ENCODE measurements at regions not wholly inside any gene's neighbourhood (a gene's known extent, or its start where the extent isn't known, plus 50 kb on each side); places are given as distances from the start of the nearest gene placed in this dataset.

GRCh38 chr5:4222147-4222546, 626.5 kb downstream of the IRX1 start:
- CTCF ChIA-PET, result no interaction called here
- no peak overlapping the region for H3K4me3 ChIP-seq (ENCODE audit: low read depth, low read length)
- no peak for DNase-seq (ENCODE audit: low read depth, low spot score)
- TF ChIP-seq CTCF (IDR thresholded peaks at IDR 0.05; ENCODE audit: insufficient read depth, low read length, missing control alignments), result no peak
- POLR2A ChIA-PET, result no interaction called here

DNA sequence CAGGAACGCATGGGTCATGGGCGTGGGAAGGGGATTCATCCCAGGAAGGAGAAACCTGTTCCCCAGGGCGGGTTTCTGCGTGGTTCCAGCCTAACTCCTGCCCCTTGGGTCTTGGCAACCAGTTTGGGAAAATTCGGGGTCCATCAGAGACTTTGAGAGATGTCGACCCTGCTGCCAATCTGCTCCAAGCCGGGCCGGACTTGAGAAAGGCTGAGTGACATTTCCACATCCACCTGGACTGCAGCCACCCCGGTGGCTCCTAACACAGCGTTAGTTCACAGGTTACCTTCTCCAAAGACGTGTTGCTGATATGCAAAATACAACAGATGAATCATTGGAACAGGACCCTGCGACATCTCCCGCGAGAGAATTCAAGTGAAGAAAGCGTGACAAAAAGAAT, 627.2 kb downstream of the IRX1 start:
- no peak overlapping the region for H3K4me3 ChIP-seq (ENCODE audit: low read depth, low read length)
- ChIA-PET POLR2A (no interaction called here), CTCF (no interaction called here)
- no peak for TF ChIP-seq CTCF (IDR thresholded peaks at IDR 0.05; ENCODE audit: insufficient read depth, low read length, missing control alignments)
- DNase-seq (ENCODE audit: low read depth, low spot score), result no peak

DNA sequence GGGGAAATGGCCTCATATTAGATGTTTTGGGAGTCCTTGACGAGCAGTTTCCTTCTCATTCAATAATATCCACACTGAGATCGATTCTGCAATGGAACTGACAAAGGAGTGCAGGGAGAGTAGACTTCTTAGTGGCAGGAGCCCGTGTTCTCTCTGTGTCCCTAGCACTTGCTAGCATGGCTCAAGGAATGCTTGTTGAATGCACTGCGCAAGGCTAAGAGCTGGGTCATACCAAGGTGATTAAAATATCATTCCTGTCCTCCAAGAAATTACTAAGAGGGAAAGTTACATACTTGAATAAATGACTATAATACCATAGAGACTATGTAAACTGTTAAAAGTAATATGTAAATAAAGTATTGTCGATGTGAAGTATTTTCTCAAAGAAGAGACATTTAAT, 630.1 kb downstream of the IRX1 start:
- H3K4me3 ChIP-seq (ENCODE audit: low read depth, low read length), result no peak overlapping the region
- DNase-seq (ENCODE audit: low read depth, low spot score), result no peak
- ChIA-PET POLR2A (no interaction called here), CTCF (no interaction called here)
- no peak for TF ChIP-seq CTCF (IDR thresholded peaks at IDR 0.05; ENCODE audit: insufficient read depth, low read length, missing control alignments)

DNA sequence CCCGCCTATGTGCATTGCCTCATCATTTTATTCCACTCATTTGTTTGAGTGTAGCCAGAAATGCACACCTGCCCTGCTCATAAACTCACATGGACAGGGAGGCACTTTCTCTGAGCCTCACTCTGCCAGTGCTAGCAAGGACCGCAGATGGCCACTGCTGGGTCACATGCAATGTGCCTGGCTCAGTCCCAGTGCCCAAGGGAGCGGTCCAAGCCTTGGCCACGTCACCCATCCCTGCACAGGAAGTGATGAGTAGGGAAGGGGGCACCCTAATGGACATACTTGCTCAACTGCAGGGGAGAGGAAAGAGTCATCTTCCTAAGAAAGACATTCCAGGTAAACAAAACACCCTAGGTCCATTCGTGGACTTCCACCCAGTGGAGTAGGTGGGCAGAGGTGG, 630.9 kb downstream of the IRX1 start:
- H3K4me3 ChIP-seq (ENCODE audit: low read depth, low read length), result no peak overlapping the region
- no peak for DNase-seq (ENCODE audit: low read depth, low spot score)
- POLR2A ChIA-PET, result no interaction called here
- no peak for TF ChIP-seq CTCF (IDR thresholded peaks at IDR 0.05; ENCODE audit: insufficient read depth, low read length, missing control alignments)
- CTCF ChIA-PET, result no interaction called here

- CTCF ChIA-PET, result no interaction called here
- no peak for TF ChIP-seq CTCF (IDR thresholded peaks at IDR 0.05; ENCODE audit: insufficient read depth, low read length, missing control alignments)
- DNase-seq (ENCODE audit: low read depth, low spot score), result no peak
- POLR2A ChIA-PET, result no interaction called here
- no peak overlapping the region for H3K4me3 ChIP-seq (ENCODE audit: low read depth, low read length)
Measured at GRCh38 chr5:4228708-4229107, 633.1 kb downstream of the IRX1 start.

DNA sequence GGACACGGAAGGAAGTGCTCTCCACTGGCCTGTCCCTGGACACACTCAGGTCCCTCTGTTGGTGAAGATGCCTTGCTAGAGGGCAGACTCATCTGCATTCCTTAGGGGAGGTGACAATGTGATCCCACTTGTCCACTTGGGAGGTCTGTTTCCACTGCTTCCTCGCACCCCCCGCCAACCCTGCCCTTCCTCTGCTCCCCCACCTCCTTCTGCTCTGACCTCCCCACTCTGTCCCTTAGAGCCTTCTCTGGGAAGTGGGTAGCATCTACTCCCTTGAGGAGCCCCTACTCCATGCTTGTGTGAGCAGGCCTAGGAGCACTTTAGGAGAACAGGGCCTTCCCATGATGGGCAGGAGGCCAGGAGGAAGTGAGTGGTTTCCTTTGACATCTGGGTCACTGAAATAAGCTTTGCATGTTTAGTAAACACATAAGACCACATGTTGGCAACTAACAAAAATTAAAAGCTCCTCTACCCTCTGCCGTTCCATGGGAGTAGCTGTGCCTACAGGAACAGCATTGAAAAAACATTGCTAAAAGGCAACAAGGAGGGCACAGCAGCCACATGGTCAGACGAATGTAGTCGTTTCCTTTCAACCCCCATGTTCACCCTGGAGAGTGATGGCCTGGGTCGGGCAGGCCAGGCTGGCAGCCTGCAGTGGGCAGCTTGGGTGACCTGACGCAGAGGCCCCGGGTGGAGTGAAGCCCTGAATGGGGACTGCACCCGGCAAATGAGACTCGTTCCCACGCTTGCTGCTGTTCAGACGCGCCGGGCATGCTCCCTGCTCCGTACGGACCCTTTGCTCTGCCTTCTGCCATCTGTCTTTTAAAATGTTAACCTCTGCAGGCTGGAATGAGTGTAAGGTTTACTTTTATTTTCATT, 634.0 kb downstream of the IRX1 start:
- ChIA-PET CTCF (no interaction called here), POLR2A (no interaction called here)
- no peak for TF ChIP-seq CTCF (IDR thresholded peaks at IDR 0.05; ENCODE audit: insufficient read depth, low read length, missing control alignments)
- no peak for DNase-seq (ENCODE audit: low read depth, low spot score)
- H3K4me3 ChIP-seq (ENCODE audit: low read depth, low read length), result no peak overlapping the region
